Cardiac muscle cell (in vitro differentiated cells and primary cell): ENCODE measurements at regions not wholly inside any gene's neighbourhood (a gene's known extent, or its start where the extent isn't known, plus 50 kb on each side); places are given as distances from the start of the nearest gene placed in this dataset.

Experiments used
- DNase-seq, 2 donors: peaks; one replicate each; pipeline versions ENCODE4 v3.0.0 to v3.0.0-alpha.2; 2010 to 2017; ENCODE audit warnings: low read depth in 1 of 2, low spot score in 1 of 2
- H3K27ac ChIP-seq: fragments of 200-600 bp; sonication (generic); 2 replicates; pipeline ENCODE4 v1.5.1; 2016
- H3K27me3 ChIP-seq: fragments of 200-600 bp; sonication (generic); 2 replicates; pipeline ENCODE4 v1.6.0; 2016; ENCODE audit warnings: control low read depth
- H3K36me3 ChIP-seq: fragments of 200-600 bp; sonication (generic); 2 replicates; pipeline ENCODE4 v1.5.1; 2016; ENCODE audit warnings: control low read depth
- H3K4me1 ChIP-seq: fragments of 200-600 bp; sonication (generic); 2 replicates; pipeline ENCODE4 v1.8.1; 2017; ENCODE audit warnings: low read depth, mild to moderate bottlenecking, mixed run types
- H3K4me3 ChIP-seq: fragments of 200-600 bp; sonication (generic); 2 replicates; pipeline ENCODE4 v1.5.1; 2016; ENCODE audit warnings: mild to moderate bottlenecking
- H3K9me3 ChIP-seq: fragments of 200-600 bp; sonication (generic); 2 replicates; pipeline ENCODE4 v1.5.1; 2017; ENCODE audit warnings: low read depth, mild to moderate bottlenecking, control low read depth
- TF ChIP-seq, protein P1 (sequence below): IDR thresholded peaks from 2 replicates; pipeline ENCODE4 v1.5.1; 2012; ENCODE audit warnings: low read depth, mild to moderate bottlenecking, low read length

- Histone ChIP-seq H3K27me3 (no peaks in the 10 kb centered on the region), H3K9me3 (no peaks in the 10 kb centered on the region), H3K27ac (no peak overlapping the region), H3K4me3 (no peak overlapping the region), H3K4me1 (no peaks in the 10 kb centered on the region), H3K36me3 (no peaks in the 10 kb centered on the region)
- TF ChIP-seq, protein P1, sequence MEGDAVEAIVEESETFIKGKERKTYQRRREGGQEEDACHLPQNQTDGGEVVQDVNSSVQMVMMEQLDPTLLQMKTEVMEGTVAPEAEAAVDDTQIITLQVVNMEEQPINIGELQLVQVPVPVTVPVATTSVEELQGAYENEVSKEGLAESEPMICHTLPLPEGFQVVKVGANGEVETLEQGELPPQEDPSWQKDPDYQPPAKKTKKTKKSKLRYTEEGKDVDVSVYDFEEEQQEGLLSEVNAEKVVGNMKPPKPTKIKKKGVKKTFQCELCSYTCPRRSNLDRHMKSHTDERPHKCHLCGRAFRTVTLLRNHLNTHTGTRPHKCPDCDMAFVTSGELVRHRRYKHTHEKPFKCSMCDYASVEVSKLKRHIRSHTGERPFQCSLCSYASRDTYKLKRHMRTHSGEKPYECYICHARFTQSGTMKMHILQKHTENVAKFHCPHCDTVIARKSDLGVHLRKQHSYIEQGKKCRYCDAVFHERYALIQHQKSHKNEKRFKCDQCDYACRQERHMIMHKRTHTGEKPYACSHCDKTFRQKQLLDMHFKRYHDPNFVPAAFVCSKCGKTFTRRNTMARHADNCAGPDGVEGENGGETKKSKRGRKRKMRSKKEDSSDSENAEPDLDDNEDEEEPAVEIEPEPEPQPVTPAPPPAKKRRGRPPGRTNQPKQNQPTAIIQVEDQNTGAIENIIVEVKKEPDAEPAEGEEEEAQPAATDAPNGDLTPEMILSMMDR: no peak
- DNase-seq: no peak
Observed at GRCh38 chr7:85737426-85737825, 550.6 kb upstream of the SEMA3D start.

DNA sequence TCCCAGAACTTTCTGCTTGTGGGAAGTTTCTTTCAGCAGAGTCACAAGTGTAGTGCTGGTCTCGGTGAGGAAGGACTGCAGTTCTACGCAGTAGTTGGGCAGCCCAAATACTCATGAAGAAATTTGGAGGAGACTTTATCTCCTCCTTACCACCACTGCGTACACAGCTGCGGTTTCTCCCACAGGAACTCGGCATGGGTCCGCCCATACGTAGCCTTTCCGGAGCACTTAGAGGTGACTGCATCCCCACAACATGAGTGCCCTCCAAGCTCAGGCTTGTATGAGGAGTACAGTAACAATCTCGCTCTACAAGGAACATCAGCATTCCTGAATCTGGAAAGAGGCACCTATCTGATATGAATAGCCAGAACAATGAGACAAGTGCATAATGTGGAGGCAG is 549.2 kb upstream of the SEMA3D start:
- Histone ChIP-seq H3K27me3 (no peaks in the 10 kb centered on the region), H3K36me3 (no peaks in the 10 kb centered on the region), H3K4me3 (no peak overlapping the region), H3K9me3 (no peaks in the 10 kb centered on the region), H3K4me1 (no peaks in the 10 kb centered on the region), H3K27ac (no peak overlapping the region)
- TF ChIP-seq, protein P1: no peak
- DNase-seq: no peak

DNA sequence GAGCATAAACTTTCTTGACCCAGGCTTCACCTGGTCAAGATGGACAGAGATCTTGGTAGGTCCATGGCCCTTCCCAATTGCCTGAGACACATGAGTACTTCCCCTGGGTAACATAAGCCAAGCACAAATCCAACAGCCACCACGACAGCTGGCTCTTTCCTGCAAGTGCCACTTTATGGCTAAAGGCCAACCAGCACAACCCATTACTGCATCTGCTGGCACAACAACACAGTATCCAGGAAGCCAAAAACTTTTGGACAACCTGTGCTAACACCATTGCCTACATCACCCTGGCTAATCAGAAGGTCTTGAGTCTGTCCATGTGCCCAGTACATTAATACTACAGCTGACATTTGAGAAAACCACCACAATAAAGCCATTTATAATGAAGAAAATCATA is 548.0 kb upstream of the SEMA3D start:
- DNase-seq: no peak

GRCh38 chr7:85733169-85733915 is 546.5 kb upstream of the SEMA3D start:
- Histone ChIP-seq H3K9me3 (no peaks in the 10 kb centered on the region), H3K27me3 (no peaks in the 10 kb centered on the region), H3K36me3 (no peaks in the 10 kb centered on the region), H3K27ac (no peak overlapping the region), H3K4me1 (no peaks in the 10 kb centered on the region), H3K4me3 (no peak overlapping the region)
- peak in 1 of 2 donors; percentile 15 for DNase-seq
- TF ChIP-seq, protein P1: no peak

More for the DNA sequence above, 548.0 kb upstream of the SEMA3D start:
- Histone ChIP-seq H3K4me3 (no peak overlapping the region), H3K36me3 (no peaks in the 10 kb centered on the region), H3K27ac (no peak overlapping the region), H3K4me1 (no peaks in the 10 kb centered on the region), H3K9me3 (no peaks in the 10 kb centered on the region), H3K27me3 (no peaks in the 10 kb centered on the region)
- TF ChIP-seq, protein P1: no peak

- TF ChIP-seq, protein P1: no peak
- Histone ChIP-seq H3K36me3 (no peaks in the 10 kb centered on the region), H3K27ac (no peak overlapping the region), H3K4me3 (no peak overlapping the region), H3K9me3 (no peaks in the 10 kb centered on the region), H3K27me3 (no peaks in the 10 kb centered on the region), H3K4me1 (no peaks in the 10 kb centered on the region)
- peak in 1 of 2 donors; percentile 69 for DNase-seq
Observed at GRCh38 chr7:85730012-85730411, 543.2 kb upstream of the SEMA3D start.
